PC-3 (cell line): ENCODE measurements at regions not wholly inside any gene's neighbourhood (a gene's known extent, or its start where the extent isn't known, plus 50 kb on each side); places are given as distances from the start of the nearest gene placed in this dataset.

Experiments
- ATAC-seq: fragments of 200-7000 bp; cut with Tn5 transposase; 2 replicates; pipeline ENCODE4 v1.9.1; 2020; ENCODE audit warnings: mild to moderate bottlenecking, moderate library complexity
- BruUV-seq: library from RNA; stranded (reverse); fragments of 400-500 nt; replicated peaks from 2 replicates; lab custom pipeline; 2021; lab: Mats Ljungman, UMichigan
- CTCF ChIA-PET: fragments of 300-600 bp; sonication (Branson Sonifier 250); formaldehyde crosslinking; loops from one replicate; lab custom pipeline; 2022; ENCODE audit warnings: antibody characterized with exemption; lab: Charles Lee
- POLR2A ChIA-PET: fragments of 300-600 bp; sonication (Branson Sonifier 250); formaldehyde crosslinking; loops from one replicate; lab custom pipeline; 2022; ENCODE audit warnings: antibody characterized with exemption; ENCODE audit not compliant: unreplicated experiment; lab: Charles Lee
- DNase-seq: peaks from one replicate; pipeline ENCODE4 v3.0.0-alpha.2; 2015
- H2AFZ ChIP-seq: fragments of 300-600 bp; sonication (generic); 2 replicates; pipeline ENCODE4 v1.6.0; 2016; ENCODE audit warnings: antibody characterized with exemption, low read length
- H3F3A ChIP-seq: fragments of 300-600 bp; sonication (generic); one replicate; pipeline ENCODE4 v1.6.0; 2017; ENCODE audit warnings: antibody characterized with exemption, low read length, control low read depth, mild to moderate bottlenecking; ENCODE audit not compliant: unreplicated experiment
- H3K27ac ChIP-seq: fragments of 300-600 bp; sonication (generic); 2 replicates; pipeline ENCODE4 v1.5.1; 2016; ENCODE audit warnings: mild to moderate bottlenecking, low read length
- H3K27me3 ChIP-seq: fragments of 300-600 bp; sonication (generic); 2 replicates; pipeline ENCODE4 v1.6.1; 2016; ENCODE audit warnings: low read length, mixed read lengths
- H3K36me3 ChIP-seq: fragments of 300-600 bp; sonication (generic); 2 replicates; pipeline ENCODE4 v1.6.1; 2016; ENCODE audit warnings: low read depth, mixed run types, low read length, mixed read lengths
- H3K4me1 ChIP-seq: fragments of 300-600 bp; sonication (generic); 2 replicates; pipeline ENCODE4 v1.5.1; 2016; ENCODE audit warnings: low read length; ENCODE audit not compliant: insufficient read depth
- H3K4me2 ChIP-seq: fragments of 300-600 bp; sonication (generic); 2 replicates; pipeline ENCODE4 v1.6.0; 2016; ENCODE audit warnings: low read length
- H3K4me3 ChIP-seq: fragments of 300-600 bp; sonication (generic); 2 replicates; pipeline ENCODE4 v1.5.1; 2016; ENCODE audit warnings: mild to moderate bottlenecking, low read length, mixed read lengths
- H3K79me2 ChIP-seq: fragments of 300-600 bp; sonication (generic); 2 replicates; pipeline ENCODE4 v1.6.1; 2017; ENCODE audit warnings: low read length, mixed read lengths
- H3K9ac ChIP-seq: fragments of 300-600 bp; sonication (generic); 2 replicates; pipeline ENCODE4 v1.6.0; 2016; ENCODE audit warnings: mild to moderate bottlenecking, low read length
- H3K9me2 ChIP-seq: fragments of 300-600 bp; sonication (generic); replicated peaks from 2 replicates; pipeline ENCODE4 v1.6.1; 2016; ENCODE audit warnings: mixed run types, low read length, mixed read lengths
- H3K9me3 ChIP-seq: fragments of 300-600 bp; sonication (generic); 2 replicates; pipeline ENCODE4 v1.6.1; 2016; ENCODE audit warnings: low read length, mixed read lengths
- H4K20me1 ChIP-seq: fragments of 300-600 bp; sonication (generic); 2 replicates; pipeline ENCODE4 v1.6.1; 2016; ENCODE audit warnings: low read length, mixed read lengths
- CTCF ChIP-seq: fragments of 300-600 bp; sonication (generic); conservative IDR thresholded peaks from 2 replicates; pipeline ENCODE4 v1.5.1; 2017; ENCODE audit warnings: antibody characterized with exemption, low read depth, mild to moderate bottlenecking, low read length
- EZH2 ChIP-seq: fragments of 300-600 bp; sonication (generic); IDR thresholded peaks from one replicate; pipeline ENCODE4 v1.6.1; 2017; ENCODE audit warnings: antibody characterized with exemption, mild to moderate bottlenecking, low read length; ENCODE audit not compliant: unreplicated experiment
- EZH2phosphoT487 ChIP-seq: fragments of 300-600 bp; sonication (generic); IDR thresholded peaks from 2 replicates; pipeline ENCODE4 v1.6.1; 2018; ENCODE audit warnings: mild to moderate bottlenecking, antibody characterized with exemption, low read length, borderline replicate concordance
- intact Hi-C: fragments of 100-400 bp; cut with micrococcal nuclease; formaldehyde crosslinking; loops from 2 replicates; pipeline ENCODE4 v1.9.0; 2023

GRCh38 chr5:67941614-67942401 is 273.7 kb upstream of the PIK3R1 start:
- H3K79me2 ChIP-seq = no peaks in the 10 kb centered on the region
- H3K4me1 ChIP-seq = no peaks in the 10 kb centered on the region
- H3K9me3 ChIP-seq = no peaks in the 10 kb centered on the region
- intact Hi-C loops = no loop called here
- no peaks in the 10 kb centered on the region for H4K20me1 ChIP-seq
- no TSS peak for BruUV-seq
- no peak for ATAC-seq
- H3K4me2 ChIP-seq = no peak overlapping the region
- no peaks in the 10 kb centered on the region for H3F3A ChIP-seq
- POLR2A ChIA-PET = no interaction called here
- no peaks in the 10 kb centered on the region for H3K9me2 ChIP-seq
- no peak overlapping the region for H3K27ac ChIP-seq
- H2AFZ ChIP-seq = no peak overlapping the region
- H3K9ac ChIP-seq = no peak overlapping the region
- CTCF ChIA-PET = no interaction called here
- DNase-seq = no peak
- no peaks in the 10 kb centered on the region for H3K36me3 ChIP-seq
- no peaks in the 10 kb centered on the region for H3K27me3 ChIP-seq
- TF ChIP-seq CTCF (no peak), EZH2phosphoT487 (no peak), EZH2 (no peak)
- H3K4me3 ChIP-seq = no peak overlapping the region

GRCh38 chr5:67935908-67936566 is 279.5 kb upstream of the PIK3R1 start:
- Histone ChIP-seq H3K9ac (no peak overlapping the region), H3K27ac (no peak overlapping the region), H3K4me3 (no peak overlapping the region), H3K36me3 (no peaks in the 10 kb centered on the region), H3K4me2 (no peak overlapping the region), H4K20me1 (no peaks in the 10 kb centered on the region), H2AFZ (no peak overlapping the region), H3K9me3 (no peaks in the 10 kb centered on the region), H3K79me2 (no peaks in the 10 kb centered on the region), H3F3A (no peaks in the 10 kb centered on the region), H3K9me2 (no peaks in the 10 kb centered on the region), H3K4me1 (no peaks in the 10 kb centered on the region), H3K27me3 (no peaks in the 10 kb centered on the region)
- TF ChIP-seq EZH2 (no peak), CTCF (no peak), EZH2phosphoT487 (no peak)
- CTCF ChIA-PET = no interaction called here
- DNase-seq (no peak), ATAC-seq (no peak)
- POLR2A ChIA-PET = no interaction called here
- intact Hi-C loops = no loop called here
- no TSS peak for BruUV-seq

GRCh38 chr5:67934976-67935375 is 280.6 kb upstream of the PIK3R1 start:
- Histone ChIP-seq H3K4me2 (no peak overlapping the region), H3K9me2 (no peaks in the 10 kb centered on the region), H3K27ac (no peak overlapping the region), H3K9me3 (no peaks in the 10 kb centered on the region), H3F3A (no peaks in the 10 kb centered on the region), H3K9ac (no peak overlapping the region), H3K4me3 (no peak overlapping the region), H3K27me3 (no peaks in the 10 kb centered on the region), H3K79me2 (no peaks in the 10 kb centered on the region), H3K36me3 (no peaks in the 10 kb centered on the region), H2AFZ (no peak overlapping the region), H4K20me1 (no peaks in the 10 kb centered on the region), H3K4me1 (no peaks in the 10 kb centered on the region)
- ChIA-PET CTCF (no interaction called here), POLR2A (no interaction called here)
- DNase-seq (no peak), ATAC-seq (no peak)
- no TSS peak for BruUV-seq
- intact Hi-C loops = no loop called here
- TF ChIP-seq EZH2 = no peak
- TF ChIP-seq EZH2phosphoT487 = no peak
- TF ChIP-seq CTCF = no peak
